ENCODE measurements at regions not wholly inside any gene's neighbourhood (a gene's known extent, or its start where the extent isn't known, plus 50 kb on each side); places are given as distances from the start of the nearest gene placed in this dataset.

DNA sequence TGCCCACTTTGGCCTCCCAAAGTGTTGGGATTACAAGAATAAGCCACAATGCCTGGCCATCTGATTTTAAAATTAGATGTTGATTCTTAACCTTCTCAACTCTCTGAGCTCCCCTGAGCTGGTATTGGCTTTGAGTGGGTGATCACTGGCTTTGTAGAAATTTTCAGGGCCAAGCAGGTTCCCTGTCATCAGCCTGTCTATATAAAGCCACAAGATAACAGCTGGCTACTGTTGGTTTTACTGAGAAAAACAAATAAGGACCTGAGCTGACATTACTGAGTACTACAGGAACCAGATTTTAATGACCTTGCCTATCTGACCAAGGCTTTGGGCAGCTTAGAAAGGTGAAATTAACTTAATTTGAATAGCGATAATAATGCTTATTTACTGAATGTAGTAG is 153.6 kb downstream of the MSX2 start:
- Histone ChIP-seq H3K36me3 (ENCODE audit: insufficient read depth, low read length) (no peaks in the 10 kb centered on the region), H3K9ac (ENCODE audit: low read depth, low read length, poor library complexity, severe bottlenecking) (no peak overlapping the region), H3K9me3 (ENCODE audit: insufficient read depth, low read depth, low read length) (no peaks in the 10 kb centered on the region), H3K79me2 (ENCODE audit: insufficient read depth, low read length) (no peaks in the 10 kb centered on the region), H3K4me3 (ENCODE audit: low read length, poor library complexity, severe bottlenecking) (no peak overlapping the region), H3F3A (ENCODE audit: low read depth) (no peaks in the 10 kb centered on the region), H3K27me3 (ENCODE audit: insufficient read depth, low read length, poor library complexity, severe bottlenecking) (no peaks in the 10 kb centered on the region), H3K4me2 (ENCODE audit: low read depth, low read length, poor library complexity, severe bottlenecking) (no peak overlapping the region), H4K20me1 (ENCODE audit: insufficient read depth, low read length, poor library complexity, severe bottlenecking) (no peaks in the 10 kb centered on the region), H3K4me1 (ENCODE audit: insufficient read depth, low read length, poor library complexity, severe bottlenecking) (no peaks in the 10 kb centered on the region), H3K9me2 (replicated peaks; ENCODE audit: low read depth, low read length) (no peaks in the 10 kb centered on the region), H2AFZ (ENCODE audit: low read length) (no peak overlapping the region)
- TF ChIP-seq CTCF (conservative IDR thresholded peaks at IDR 0.05; ENCODE audit: low read length) (no peak), EZH2phosphoT487 (IDR thresholded peaks at IDR 0.05; ENCODE audit: borderline replicate concordance) (no peak)

DNA sequence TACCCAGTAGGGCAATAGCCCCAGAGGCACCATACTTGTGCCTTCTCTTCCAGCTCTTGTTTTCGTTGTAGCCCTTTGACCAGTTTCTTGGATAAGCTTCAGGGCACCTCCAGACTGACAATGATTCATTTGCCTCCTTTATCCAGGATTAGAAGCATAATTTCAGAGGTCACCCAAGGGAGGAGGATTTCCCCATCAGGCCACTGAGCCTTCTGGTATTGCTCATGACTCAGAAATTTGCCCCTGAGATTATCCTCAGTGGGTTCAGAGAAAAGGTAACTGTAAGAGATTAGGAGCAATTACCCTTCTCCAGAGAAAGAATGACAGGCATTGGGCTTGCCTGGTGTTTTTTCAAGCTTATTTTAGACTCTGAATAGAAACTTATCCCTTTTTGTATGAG is 147.9 kb downstream of the MSX2 start:
- Histone ChIP-seq H3K79me2 (ENCODE audit: insufficient read depth, low read length) (no peaks in the 10 kb centered on the region), H2AFZ (ENCODE audit: low read length) (no peak overlapping the region), H3K4me2 (ENCODE audit: low read depth, low read length, poor library complexity, severe bottlenecking) (no peak overlapping the region), H3K36me3 (ENCODE audit: insufficient read depth, low read length) (no peaks in the 10 kb centered on the region), H3K27me3 (ENCODE audit: insufficient read depth, low read length, poor library complexity, severe bottlenecking) (no peaks in the 10 kb centered on the region), H3K9me3 (ENCODE audit: insufficient read depth, low read depth, low read length) (no peaks in the 10 kb centered on the region), H3K9me2 (replicated peaks; ENCODE audit: low read depth, low read length) (no peaks in the 10 kb centered on the region), H3K4me1 (ENCODE audit: insufficient read depth, low read length, poor library complexity, severe bottlenecking) (no peaks in the 10 kb centered on the region), H3K4me3 (ENCODE audit: low read length, poor library complexity, severe bottlenecking) (no peak overlapping the region), H3F3A (ENCODE audit: low read depth) (no peaks in the 10 kb centered on the region), H4K20me1 (ENCODE audit: insufficient read depth, low read length, poor library complexity, severe bottlenecking) (no peaks in the 10 kb centered on the region), H3K9ac (ENCODE audit: low read depth, low read length, poor library complexity, severe bottlenecking) (no peak overlapping the region)
- TF ChIP-seq EZH2phosphoT487 (IDR thresholded peaks at IDR 0.05; ENCODE audit: borderline replicate concordance) (no peak), CTCF (conservative IDR thresholded peaks at IDR 0.05; ENCODE audit: low read length) (no peak)

DNA sequence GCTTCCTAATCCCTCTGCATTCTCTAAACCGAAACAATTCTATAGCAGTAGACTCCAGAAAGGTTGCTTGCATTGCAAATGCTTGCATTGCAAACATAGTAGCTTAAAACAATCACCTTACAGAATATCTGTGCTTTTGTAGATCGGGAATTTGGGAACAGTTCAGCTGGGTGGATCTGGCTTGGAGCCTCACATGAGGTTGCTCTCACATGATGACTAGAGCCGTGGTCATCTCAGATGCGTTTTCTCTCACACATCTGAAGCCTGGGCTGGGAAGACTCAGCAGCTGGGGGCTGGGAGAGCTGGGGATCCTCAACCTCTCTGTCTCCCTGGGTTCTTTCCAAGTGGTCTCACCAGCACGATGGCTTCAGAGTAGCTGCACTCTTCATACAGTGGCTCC is 127.8 kb downstream of the MSX2 start:
- Histone ChIP-seq H3K4me2 (ENCODE audit: low read depth, low read length, poor library complexity, severe bottlenecking) (no peak overlapping the region), H3K9ac (ENCODE audit: low read depth, low read length, poor library complexity, severe bottlenecking) (no peak overlapping the region), H3K9me2 (replicated peaks; ENCODE audit: low read depth, low read length) (no peaks in the 10 kb centered on the region), H3K27me3 (ENCODE audit: insufficient read depth, low read length, poor library complexity, severe bottlenecking) (no peaks in the 10 kb centered on the region), H3F3A (ENCODE audit: low read depth) (no peaks in the 10 kb centered on the region), H3K79me2 (ENCODE audit: insufficient read depth, low read length) (no peaks in the 10 kb centered on the region), H3K4me1 (ENCODE audit: insufficient read depth, low read length, poor library complexity, severe bottlenecking) (no peaks in the 10 kb centered on the region), H4K20me1 (ENCODE audit: insufficient read depth, low read length, poor library complexity, severe bottlenecking) (no peaks in the 10 kb centered on the region), H3K4me3 (ENCODE audit: low read length, poor library complexity, severe bottlenecking) (no peak overlapping the region), H2AFZ (ENCODE audit: low read length) (no peak overlapping the region), H3K9me3 (ENCODE audit: insufficient read depth, low read depth, low read length) (no peaks in the 10 kb centered on the region), H3K36me3 (ENCODE audit: insufficient read depth, low read length) (no peaks in the 10 kb centered on the region)
- TF ChIP-seq CTCF (conservative IDR thresholded peaks at IDR 0.05; ENCODE audit: low read length) (no peak), EZH2phosphoT487 (IDR thresholded peaks at IDR 0.05; ENCODE audit: borderline replicate concordance) (no peak)
